Fibroblast of the aortic adventitia (primary cell): ENCODE measurements at regions not wholly inside any gene's neighbourhood (a gene's known extent, or its start where the extent isn't known, plus 50 kb on each side); places are given as distances from the start of the nearest gene placed in this dataset.

ENCODE experiments used
- DNase-seq: peaks from one replicate; pipeline ENCODE4 v3.0.0-alpha.2; 2010; ENCODE audit warnings: low read depth
- H3K4me3 ChIP-seq: 2 replicates; pipeline ENCODE4 v1.5.1; 2011; ENCODE audit warnings: low read depth, mild to moderate bottlenecking, control low read depth, low read length, moderate library complexity
- CTCF ChIP-seq: IDR thresholded peaks from 2 replicates; pipeline ENCODE4 v1.5.1; 2011; ENCODE audit warnings: mild to moderate bottlenecking, low read length, control low read depth, inconsistent platforms; ENCODE audit not compliant: insufficient read depth

- no peak for DNase-seq
- no peak for TF ChIP-seq CTCF
- no peak overlapping the region for H3K4me3 ChIP-seq
Measured at GRCh38 chr11:15451713-15452112, 337.0 kb downstream of the INSC start.

GRCh38 chr11:15453211-15453765 lies 338.6 kb downstream of the INSC start:
- no peak for TF ChIP-seq CTCF
- no peak overlapping the region for H3K4me3 ChIP-seq
- DNase-seq, result no peak

GRCh38 chr11:15468466-15468865 lies 353.7 kb downstream of the INSC start:
- H3K4me3 ChIP-seq, result no peak overlapping the region
- TF ChIP-seq CTCF, result no peak
- DNase-seq, result no peak

GRCh38 chr11:15471048-15471894 lies 356.5 kb downstream of the INSC start:
- no peak overlapping the region for H3K4me3 ChIP-seq
- no peak for DNase-seq
- TF ChIP-seq CTCF, result no peak

GRCh38 chr11:15471895-15472799 lies 357.4 kb downstream of the INSC start:
- TF ChIP-seq CTCF, result no peak
- H3K4me3 ChIP-seq, result no peak overlapping the region
- DNase-seq, result no peak

GRCh38 chr11:15473954-15474837 lies 359.5 kb downstream of the INSC start:
- TF ChIP-seq CTCF, result no peak
- no peak overlapping the region for H3K4me3 ChIP-seq
- no peak for DNase-seq
